Loucy (cell line): ENCODE measurements at regions not wholly inside any gene's neighbourhood (a gene's known extent, or its start where the extent isn't known, plus 50 kb on each side); places are given as distances from the start of the nearest gene placed in this dataset.
"Not testable (repeated sequence)": the region's sequence is repeated elsewhere in the genome, so short reads cannot be mapped to it uniquely, and the experiment has no call there.

ENCODE experiments used
- H2AFZ ChIP-seq: fragments of 200-600 bp; sonication (generic); 2 replicates; pipeline ENCODE4 v1.6.0; 2016; ENCODE audit warnings: antibody characterized with exemption, mild to moderate bottlenecking, low read length, moderate library complexity
- H3F3A ChIP-seq: fragments of 200-600 bp; 2 replicates; pipeline ENCODE4 v1.6.0; 2016; ENCODE audit warnings: antibody characterized with exemption, low read depth, mild to moderate bottlenecking
- H3K27me3 ChIP-seq: fragments of 200-600 bp; sonication (generic); 2 replicates; pipeline ENCODE4 v1.6.1; 2014; ENCODE audit warnings: low read length, mild to moderate bottlenecking; ENCODE audit not compliant: insufficient read depth, poor library complexity, severe bottlenecking
- H3K36me3 ChIP-seq: fragments of 200-600 bp; sonication (generic); 2 replicates; pipeline ENCODE4 v1.6.1; 2016; ENCODE audit warnings: low read length; ENCODE audit not compliant: insufficient read depth
- H3K4me1 ChIP-seq: fragments of 200-600 bp; sonication (generic); 2 replicates; pipeline ENCODE4 v1.5.1; 2014; ENCODE audit warnings: low read length, mild to moderate bottlenecking; ENCODE audit not compliant: insufficient read depth, poor library complexity, severe bottlenecking
- H3K4me2 ChIP-seq: fragments of 200-600 bp; sonication (generic); 2 replicates; pipeline ENCODE4 v1.6.0; 2014; ENCODE audit warnings: antibody characterized with exemption, low read length, low read depth, mild to moderate bottlenecking; ENCODE audit not compliant: poor library complexity, severe bottlenecking
- H3K4me3 ChIP-seq: fragments of 200-600 bp; sonication (generic); 2 replicates; pipeline ENCODE4 v1.5.1; 2014; ENCODE audit warnings: low read length, mild to moderate bottlenecking, mixed read lengths; ENCODE audit not compliant: poor library complexity, severe bottlenecking
- H3K79me2 ChIP-seq: fragments of 200-600 bp; sonication (generic); 2 replicates; pipeline ENCODE4 v1.6.1; 2014; ENCODE audit warnings: low read length; ENCODE audit not compliant: insufficient read depth
- H3K9ac ChIP-seq: fragments of 200-600 bp; sonication (generic); 2 replicates; pipeline ENCODE4 v1.6.0; 2014; ENCODE audit warnings: mild to moderate bottlenecking, low read depth, low read length, moderate library complexity; ENCODE audit not compliant: poor library complexity, severe bottlenecking
- H3K9me2 ChIP-seq: fragments of 200-600 bp; sonication (generic); replicated peaks from 2 replicates; pipeline ENCODE4 v1.6.1; 2016; ENCODE audit warnings: low read depth, low read length, mixed read lengths
- H3K9me3 ChIP-seq: fragments of 200-600 bp; sonication (generic); 2 replicates; pipeline ENCODE4 v1.6.1; 2014; ENCODE audit warnings: mild to moderate bottlenecking, antibody characterized with exemption, low read length, low read depth; ENCODE audit not compliant: insufficient read depth
- H4K20me1 ChIP-seq: fragments of 200-600 bp; sonication (generic); 2 replicates; pipeline ENCODE4 v1.6.0; 2014; ENCODE audit warnings: antibody characterized with exemption, low read length, mild to moderate bottlenecking; ENCODE audit not compliant: insufficient read depth, poor library complexity, severe bottlenecking
- CTCF ChIP-seq: fragments of 200-600 bp; sonication (generic); conservative IDR thresholded peaks from 2 replicates; pipeline ENCODE4 v1.5.1; 2014; ENCODE audit warnings: mild to moderate bottlenecking, antibody characterized with exemption, low read length
- EZH2phosphoT487 ChIP-seq: fragments of 200-600 bp; IDR thresholded peaks from 2 replicates; pipeline ENCODE4 v1.6.1; 2018; ENCODE audit warnings: antibody characterized with exemption, mild to moderate bottlenecking, moderate library complexity, borderline replicate concordance

- H3K4me3 ChIP-seq, result no peak overlapping the region
- H4K20me1 ChIP-seq, result no peaks in the 10 kb centered on the region
- no peaks in the 10 kb centered on the region for H3F3A ChIP-seq
- TF ChIP-seq CTCF, result no peak
- no peak for TF ChIP-seq EZH2phosphoT487
- no peaks in the 10 kb centered on the region for H3K9me3 ChIP-seq
- H2AFZ ChIP-seq, result no peak overlapping the region
- no peaks in the 10 kb centered on the region for H3K4me1 ChIP-seq
- H3K9me2 ChIP-seq, result no peaks in the 10 kb centered on the region
- H3K27me3 ChIP-seq, result no peaks in the 10 kb centered on the region
- no peak overlapping the region for H3K4me2 ChIP-seq
- H3K79me2 ChIP-seq, result no peaks in the 10 kb centered on the region
- no peaks in the 10 kb centered on the region for H3K36me3 ChIP-seq
- no peak overlapping the region for H3K9ac ChIP-seq
Observed at GRCh38 chr5:45132972-45133371, 324.2 kb downstream of the MRPS30 start.

GRCh38 chr5:45162974-45163373, 354.2 kb downstream of the MRPS30 start:
- Histone ChIP-seq H3K36me3 (no peaks in the 10 kb centered on the region), H3K9me2 (no peaks in the 10 kb centered on the region), H3K4me3 (no peak overlapping the region), H3K9me3 (no peaks in the 10 kb centered on the region), H3K4me1 (no peaks in the 10 kb centered on the region), H4K20me1 (no peaks in the 10 kb centered on the region), H3K4me2 (no peak overlapping the region), H3K79me2 (no peaks in the 10 kb centered on the region), H2AFZ (no peak overlapping the region), H3F3A (no peaks in the 10 kb centered on the region), H3K27me3 (no peaks in the 10 kb centered on the region), H3K9ac (no peak overlapping the region)
- TF ChIP-seq CTCF, result no peak
- TF ChIP-seq EZH2phosphoT487, result no peak

GRCh38 chr5:45171563-45171962, 362.8 kb downstream of the MRPS30 start:
- H4K20me1 ChIP-seq, result no peaks in the 10 kb centered on the region
- no peaks in the 10 kb centered on the region for H3F3A ChIP-seq
- no peaks in the 10 kb centered on the region for H3K4me1 ChIP-seq
- no peak overlapping the region for H3K4me2 ChIP-seq
- H3K79me2 ChIP-seq, result no peaks in the 10 kb centered on the region
- no peaks in the 10 kb centered on the region for H3K36me3 ChIP-seq
- no peak overlapping the region for H3K9ac ChIP-seq
- H2AFZ ChIP-seq, result no peak overlapping the region
- no peak overlapping the region for H3K4me3 ChIP-seq
- no peaks in the 10 kb centered on the region for H3K9me3 ChIP-seq
- TF ChIP-seq CTCF (no peak), EZH2phosphoT487 (no peak)
- H3K9me2 ChIP-seq, result no peaks in the 10 kb centered on the region
- H3K27me3 ChIP-seq, result no peaks in the 10 kb centered on the region

- not testable (repeated sequence) for H4K20me1 ChIP-seq, H3K4me1 ChIP-seq, H3K79me2 ChIP-seq, H3K4me2 ChIP-seq, H3K9ac ChIP-seq, H3K27me3 ChIP-seq, H3K36me3 ChIP-seq, H3F3A ChIP-seq, H3K4me3 ChIP-seq, H2AFZ ChIP-seq, H3K9me3 ChIP-seq, H3K9me2 ChIP-seq
Observed at GRCh38 chr5:45172634-45173033, 363.9 kb downstream of the MRPS30 start.
